ENCODE measurements at regions not wholly inside any gene's neighbourhood (a gene's known extent, or its start where the extent isn't known, plus 50 kb on each side); places are given as distances from the start of the nearest gene placed in this dataset.

GRCh38 chr20:39503902-39504709 is 542.0 kb downstream of the DHX35 start:
- DNase-seq: no peak

GRCh38 chr20:39492223-39492797 is 530.2 kb downstream of the DHX35 start:
- no peak for DNase-seq

GRCh38 chr20:39491711-39492110 is 529.6 kb downstream of the DHX35 start:
- DNase-seq: no peak

- DNase-seq: no peak
These were observed 527.9 kb downstream of the DHX35 start for GRCh38 chr20:39489986-39490560.

GRCh38 chr20:39480276-39481043 is 518.3 kb downstream of the DHX35 start:
- DNase-seq: no peak

- DNase-seq: no peak
These were observed 517.2 kb downstream of the DHX35 start for GRCh38 chr20:39479196-39479810.

GRCh38 chr20:39474879-39475278 is 512.7 kb downstream of the DHX35 start:
- no peak for DNase-seq

GRCh38 chr20:39473536-39473935 is 511.4 kb downstream of the DHX35 start:
- DNase-seq: no peak

- DNase-seq: no peak
These were observed 506.6 kb downstream of the DHX35 start for GRCh38 chr20:39468703-39469102.

GRCh38 chr20:39464238-39464637 is 502.1 kb downstream of the DHX35 start:
- DNase-seq: no peak

- no peak for DNase-seq
These were observed 500.3 kb downstream of the DHX35 start for GRCh38 chr20:39462416-39462945.

GRCh38 chr20:39458452-39458851 is 496.3 kb downstream of the DHX35 start:
- no peak for DNase-seq

GRCh38 chr20:39453890-39454289 is 491.7 kb downstream of the DHX35 start:
- no peak for DNase-seq

- DNase-seq: no peak
These were observed 490.6 kb downstream of the DHX35 start for GRCh38 chr20:39452583-39453340.

- no peak for DNase-seq
These were observed 489.2 kb downstream of the DHX35 start for GRCh38 chr20:39451386-39451785.

GRCh38 chr20:39446397-39446796 is 484.3 kb downstream of the DHX35 start:
- DNase-seq: no peak

GRCh38 chr20:39445095-39445494 is 483.0 kb downstream of the DHX35 start:
- no peak for DNase-seq

GRCh38 chr20:39433466-39433865 is 471.3 kb downstream of the DHX35 start:
- DNase-seq: no peak

- DNase-seq: no peak
These were observed 469.1 kb downstream of the DHX35 start for GRCh38 chr20:39431091-39431880.

- no peak for DNase-seq
These were observed 467.6 kb downstream of the DHX35 start for GRCh38 chr20:39429726-39430125.
